ENCODE measurements at regions not wholly inside any gene's neighbourhood (a gene's known extent, or its start where the extent isn't known, plus 50 kb on each side); places are given as distances from the start of the nearest gene placed in this dataset.
"Not testable (repeated sequence)": the region's sequence is repeated elsewhere in the genome, so short reads cannot be mapped to it uniquely, and the experiment has no call there.

DNA sequence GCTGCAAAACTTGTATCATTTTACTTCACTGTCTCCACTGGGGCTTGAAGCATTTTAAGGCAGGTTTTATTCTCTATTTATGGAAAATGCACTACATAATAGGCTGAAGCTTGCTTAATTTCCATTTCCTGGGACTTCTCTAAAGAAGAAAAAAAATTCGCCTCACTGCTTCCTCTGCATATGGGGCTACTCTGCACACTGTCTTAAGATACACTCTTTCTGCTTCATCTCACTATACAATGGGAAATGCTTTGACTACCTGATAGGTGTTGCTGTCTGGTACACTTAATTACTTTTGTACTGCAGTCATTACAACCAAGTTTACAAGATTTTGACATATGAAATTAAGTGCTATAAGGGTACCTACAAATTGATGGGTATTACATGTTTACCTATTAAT is 466.0 kb downstream of the KCNJ18 start:
- Histone ChIP-seq H3K4me3 (ENCODE audit: low read depth in 1 of 3, low read length in 3 of 3) (no peak overlapping the region), H3K27me3 (ENCODE audit: control insufficient read depth in 3 of 3, insufficient read depth in 3 of 3, low read length in 3 of 3) (no peaks in the 10 kb centered on the region), H3K27ac (ENCODE audit: low read depth in 1 of 3, low read length in 2 of 3) (no peak overlapping the region), H3K36me3 (ENCODE audit: control insufficient read depth in 3 of 3, insufficient read depth in 2 of 3, low read depth in 1 of 3, low read length in 3 of 3) (no peaks in the 10 kb centered on the region), H3K9me3 (ENCODE audit: control insufficient read depth in 2 of 2, insufficient read depth in 1 of 2, low read depth in 1 of 2, low read length in 1 of 2) (no peaks in the 10 kb centered on the region), H3K4me1 (ENCODE audit: control insufficient read depth in 3 of 3, insufficient read depth in 2 of 3, low read depth in 1 of 3, low read length in 2 of 3) (no peaks in the 10 kb centered on the region)
- DNase-seq (no peak), FAIRE-seq (peak; percentile 15)
- WGBS, 3 donors: 47 to 52% (median 49%) methylated on average over 1 of the region's 1 CpG

GRCh38 chr17:22161376-22161775 is 469.1 kb downstream of the KCNJ18 start:
- Histone ChIP-seq H3K4me3 (ENCODE audit: low read depth in 1 of 3, low read length in 3 of 3) (no peak overlapping the region), H3K9me3 (ENCODE audit: control insufficient read depth in 2 of 2, insufficient read depth in 1 of 2, low read depth in 1 of 2, low read length in 1 of 2) (no peaks in the 10 kb centered on the region), H3K36me3 (ENCODE audit: control insufficient read depth in 3 of 3, insufficient read depth in 2 of 3, low read depth in 1 of 3, low read length in 3 of 3) (no peaks in the 10 kb centered on the region), H3K27ac (ENCODE audit: low read depth in 1 of 3, low read length in 2 of 3) (no peak overlapping the region), H3K27me3 (ENCODE audit: control insufficient read depth in 3 of 3, insufficient read depth in 3 of 3, low read length in 3 of 3) (no peaks in the 10 kb centered on the region), H3K4me1 (ENCODE audit: control insufficient read depth in 3 of 3, insufficient read depth in 2 of 3, low read depth in 1 of 3, low read length in 2 of 3) (no peaks in the 10 kb centered on the region)
- WGBS, 3 donors: 87 to 90% (median 89%) methylated on average over 7 of the region's 7 CpGs
- DNase-seq: no peak
- no peak for FAIRE-seq

DNA sequence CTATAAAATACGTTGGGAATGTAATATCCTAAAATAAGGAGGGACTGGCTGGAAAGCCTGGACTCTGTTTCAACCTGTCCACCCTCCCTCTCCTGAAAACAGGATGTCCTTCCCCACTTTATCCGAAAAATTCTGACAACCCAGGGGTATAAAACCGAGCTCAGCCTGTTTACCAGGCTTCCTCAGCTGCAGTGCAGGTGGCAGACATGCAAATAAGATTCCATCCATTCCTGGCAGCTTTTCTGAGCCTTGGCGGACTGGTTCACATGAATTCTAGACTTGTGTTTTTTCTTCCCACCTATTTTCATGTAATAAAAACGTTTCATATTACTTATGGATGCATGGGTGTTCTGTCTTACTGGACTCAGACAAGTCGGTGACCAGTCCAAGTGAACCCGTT is 479.3 kb downstream of the KCNJ18 start:
- H3K27me3 ChIP-seq (ENCODE audit: control insufficient read depth in 3 of 3, insufficient read depth in 3 of 3, low read length in 3 of 3): no peaks in the 10 kb centered on the region
- H3K27ac ChIP-seq (ENCODE audit: low read depth in 1 of 3, low read length in 2 of 3): no peak overlapping the region
- H3K36me3 ChIP-seq (ENCODE audit: control insufficient read depth in 3 of 3, insufficient read depth in 2 of 3, low read depth in 1 of 3, low read length in 3 of 3): no peaks in the 10 kb centered on the region
- FAIRE-seq: no peak
- H3K9me3 ChIP-seq (ENCODE audit: control insufficient read depth in 2 of 2, insufficient read depth in 1 of 2, low read depth in 1 of 2, low read length in 1 of 2): peaks cover 1 to 17% of the 10 kb centered on the region in 2 donors
- no peak for DNase-seq
- WGBS, 3 donors: 34 to 39% (median 36%) methylated on average over 7 of the region's 7 CpGs
- no peaks in the 10 kb centered on the region for H3K4me1 ChIP-seq (ENCODE audit: control insufficient read depth in 3 of 3, insufficient read depth in 2 of 3, low read depth in 1 of 3, low read length in 2 of 3)
- H3K4me3 ChIP-seq (ENCODE audit: low read depth in 1 of 3, low read length in 3 of 3): no peak overlapping the region

DNA sequence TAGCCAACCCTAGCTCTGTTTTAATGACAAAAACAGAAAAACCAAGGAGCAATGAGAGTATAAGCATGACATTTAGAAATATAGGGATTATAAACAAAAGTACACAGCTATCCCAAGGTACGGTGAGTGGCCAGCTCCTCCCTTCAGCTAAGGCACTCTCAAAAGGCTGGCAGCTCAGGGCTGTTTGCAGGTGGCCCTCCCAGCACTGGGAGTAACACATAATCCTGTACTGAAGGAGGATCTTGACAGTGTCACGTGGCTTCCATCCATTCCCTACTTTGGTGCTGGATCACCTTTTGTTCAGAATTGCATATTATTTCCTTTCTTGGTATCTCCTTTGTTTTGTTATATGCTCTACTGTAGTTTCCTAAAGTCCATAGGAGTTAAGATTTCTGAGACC is 500.8 kb downstream of the KCNJ18 start:
- H3K27ac ChIP-seq (ENCODE audit: low read depth in 1 of 3, low read length in 2 of 3): no peak overlapping the region
- FAIRE-seq (no peak), DNase-seq (no peak)
- H3K4me1 ChIP-seq (ENCODE audit: control insufficient read depth in 3 of 3, insufficient read depth in 2 of 3, low read depth in 1 of 3, low read length in 2 of 3): no peaks in the 10 kb centered on the region
- no peaks in the 10 kb centered on the region for H3K36me3 ChIP-seq (ENCODE audit: control insufficient read depth in 3 of 3, insufficient read depth in 2 of 3, low read depth in 1 of 3, low read length in 3 of 3)
- WGBS, 3 donors: 57 to 69% (median 61%) methylated on average over 2 of the region's 2 CpGs
- no peak overlapping the region for H3K4me3 ChIP-seq (ENCODE audit: low read depth in 1 of 3, low read length in 3 of 3)
- H3K9me3 ChIP-seq (ENCODE audit: control insufficient read depth in 2 of 2, insufficient read depth in 1 of 2, low read depth in 1 of 2, low read length in 1 of 2): peaks cover 0 to 1% of the 10 kb centered on the region in 2 donors
- no peaks in the 10 kb centered on the region for H3K27me3 ChIP-seq (ENCODE audit: control insufficient read depth in 3 of 3, insufficient read depth in 3 of 3, low read length in 3 of 3)

DNA sequence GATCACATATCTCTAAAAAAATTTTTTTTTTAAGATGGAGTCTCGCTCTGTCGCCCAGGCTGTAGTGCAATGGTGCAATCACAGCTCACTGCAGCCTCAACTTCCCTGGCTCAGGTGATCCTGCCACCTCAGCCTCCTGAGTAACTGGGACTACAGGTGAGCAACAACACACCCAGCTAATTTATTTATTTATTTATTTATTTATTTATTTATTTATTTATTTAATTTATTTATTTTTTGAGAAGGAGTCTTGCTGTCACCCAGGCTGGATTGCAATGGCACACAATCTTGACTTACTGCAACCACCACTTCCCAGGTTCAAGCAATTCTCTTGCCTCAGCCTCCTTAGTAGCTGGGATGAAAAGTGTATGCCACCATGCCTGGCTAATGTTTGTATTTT is 507.9 kb downstream of the KCNJ18 start:
- not testable (repeated sequence) for DNase-seq; H3K27me3 ChIP-seq (ENCODE audit: control insufficient read depth in 3 of 3, insufficient read depth in 3 of 3, low read length in 3 of 3); FAIRE-seq; H3K36me3 ChIP-seq (ENCODE audit: control insufficient read depth in 3 of 3, insufficient read depth in 2 of 3, low read depth in 1 of 3, low read length in 3 of 3); H3K4me1 ChIP-seq (ENCODE audit: control insufficient read depth in 3 of 3, insufficient read depth in 2 of 3, low read depth in 1 of 3, low read length in 2 of 3); H3K27ac ChIP-seq (ENCODE audit: low read depth in 1 of 3, low read length in 2 of 3); H3K4me3 ChIP-seq (ENCODE audit: low read depth in 1 of 3, low read length in 3 of 3)
- 30 to 72% (median 63%) methylated on average over 2 of the region's 2 CpGs for WGBS, 3 donors
- H3K9me3 ChIP-seq (ENCODE audit: control insufficient read depth in 2 of 2, insufficient read depth in 1 of 2, low read depth in 1 of 2, low read length in 1 of 2): peaks cover 0 to 10% of the 10 kb centered on the region in 2 donors

- no peaks in the 10 kb centered on the region for H3K27me3 ChIP-seq (ENCODE audit: control insufficient read depth in 3 of 3, insufficient read depth in 3 of 3, low read length in 3 of 3)
- peaks cover 0 to 10% of the 10 kb centered on the region in 2 donors for H3K9me3 ChIP-seq (ENCODE audit: control insufficient read depth in 2 of 2, insufficient read depth in 1 of 2, low read depth in 1 of 2, low read length in 1 of 2)
- DNase-seq: no peak
- H3K4me3 ChIP-seq (ENCODE audit: low read depth in 1 of 3, low read length in 3 of 3): no peak overlapping the region
- no peak for FAIRE-seq
- no peak overlapping the region for H3K27ac ChIP-seq (ENCODE audit: low read depth in 1 of 3, low read length in 2 of 3)
- H3K36me3 ChIP-seq (ENCODE audit: control insufficient read depth in 3 of 3, insufficient read depth in 2 of 3, low read depth in 1 of 3, low read length in 3 of 3): no peaks in the 10 kb centered on the region
- H3K4me1 ChIP-seq (ENCODE audit: control insufficient read depth in 3 of 3, insufficient read depth in 2 of 3, low read depth in 1 of 3, low read length in 2 of 3): no peaks in the 10 kb centered on the region
- WGBS, 3 donors: 90 to 94% (median 93%) methylated on average over 20 of the region's 20 CpGs
Measured at GRCh38 chr17:22202702-22203101, 510.4 kb downstream of the KCNJ18 start.

GRCh38 chr17:22203208-22203715 is 510.9 kb downstream of the KCNJ18 start:
- no peak for FAIRE-seq
- Histone ChIP-seq H3K27ac (ENCODE audit: low read depth in 1 of 3, low read length in 2 of 3) (no peak overlapping the region), H3K9me3 (ENCODE audit: control insufficient read depth in 2 of 2, insufficient read depth in 1 of 2, low read depth in 1 of 2, low read length in 1 of 2) (peaks cover 0 to 10% of the 10 kb centered on the region in 2 donors), H3K4me1 (ENCODE audit: control insufficient read depth in 3 of 3, insufficient read depth in 2 of 3, low read depth in 1 of 3, low read length in 2 of 3) (no peaks in the 10 kb centered on the region), H3K27me3 (ENCODE audit: control insufficient read depth in 3 of 3, insufficient read depth in 3 of 3, low read length in 3 of 3) (no peaks in the 10 kb centered on the region), H3K4me3 (ENCODE audit: low read depth in 1 of 3, low read length in 3 of 3) (no peak overlapping the region), H3K36me3 (ENCODE audit: control insufficient read depth in 3 of 3, insufficient read depth in 2 of 3, low read depth in 1 of 3, low read length in 3 of 3) (no peaks in the 10 kb centered on the region)
- WGBS, 3 donors: 90 to 94% (median 93%) methylated on average over 29 of the region's 29 CpGs
- DNase-seq: no peak

DNA sequence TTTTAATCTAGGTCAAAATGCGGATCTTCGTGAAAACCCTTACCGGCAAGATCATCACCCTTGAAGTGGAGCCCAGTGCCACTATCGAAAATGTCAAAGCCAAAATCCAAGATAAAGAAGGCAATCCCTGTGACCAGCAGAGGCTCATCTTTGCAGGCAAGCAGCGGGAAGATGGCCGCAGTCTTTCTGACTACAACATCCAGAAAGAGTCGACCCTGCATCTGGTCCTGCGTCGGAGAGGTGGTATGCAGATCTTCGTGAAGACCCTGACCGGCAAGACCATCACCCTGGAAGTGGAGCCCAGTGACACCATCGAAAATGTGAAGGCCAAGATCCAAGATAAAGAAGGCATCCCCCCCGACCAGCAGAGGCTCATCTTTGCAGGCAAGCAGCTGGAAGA is 511.8 kb downstream of the KCNJ18 start:
- not testable (repeated sequence) for H3K27ac ChIP-seq (ENCODE audit: low read depth in 1 of 3, low read length in 2 of 3); H3K9me3 ChIP-seq (ENCODE audit: control insufficient read depth in 2 of 2, insufficient read depth in 1 of 2, low read depth in 1 of 2, low read length in 1 of 2); H3K27me3 ChIP-seq (ENCODE audit: control insufficient read depth in 3 of 3, insufficient read depth in 3 of 3, low read length in 3 of 3); H3K4me1 ChIP-seq (ENCODE audit: control insufficient read depth in 3 of 3, insufficient read depth in 2 of 3, low read depth in 1 of 3, low read length in 2 of 3); H3K36me3 ChIP-seq (ENCODE audit: control insufficient read depth in 3 of 3, insufficient read depth in 2 of 3, low read depth in 1 of 3, low read length in 3 of 3); H3K4me3 ChIP-seq (ENCODE audit: low read depth in 1 of 3, low read length in 3 of 3); DNase-seq; FAIRE-seq
- 80 to 86% (median 85%) methylated on average over 13 of the region's 13 CpGs for WGBS, 3 donors

DNA sequence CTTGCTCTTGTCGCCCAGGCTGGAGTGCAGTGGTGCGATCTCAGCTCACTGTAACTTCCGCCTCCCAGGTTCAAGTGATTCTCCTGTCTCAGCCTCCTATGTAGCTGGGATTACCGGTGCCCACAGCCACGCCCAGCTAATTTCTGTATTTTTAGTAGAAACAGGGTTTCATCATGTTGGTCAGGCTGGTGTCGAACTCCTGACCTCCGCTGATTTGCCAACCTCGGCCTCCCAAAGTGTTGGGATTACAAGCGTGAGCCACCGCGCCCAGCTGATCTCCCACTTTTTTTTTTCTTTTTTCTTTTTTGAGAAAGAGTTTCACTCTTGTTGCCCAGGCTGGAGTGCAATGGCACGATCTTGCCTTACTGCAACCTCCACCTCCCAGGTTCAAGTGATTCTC is 517.9 kb downstream of the KCNJ18 start:
- not testable (repeated sequence) for FAIRE-seq; H3K36me3 ChIP-seq (ENCODE audit: control insufficient read depth in 3 of 3, insufficient read depth in 2 of 3, low read depth in 1 of 3, low read length in 3 of 3); H3K4me3 ChIP-seq (ENCODE audit: low read depth in 1 of 3, low read length in 3 of 3); H3K27me3 ChIP-seq (ENCODE audit: control insufficient read depth in 3 of 3, insufficient read depth in 3 of 3, low read length in 3 of 3); H3K27ac ChIP-seq (ENCODE audit: low read depth in 1 of 3, low read length in 2 of 3); H3K4me1 ChIP-seq (ENCODE audit: control insufficient read depth in 3 of 3, insufficient read depth in 2 of 3, low read depth in 1 of 3, low read length in 2 of 3); H3K9me3 ChIP-seq (ENCODE audit: control insufficient read depth in 2 of 2, insufficient read depth in 1 of 2, low read depth in 1 of 2, low read length in 1 of 2); DNase-seq
- WGBS, 3 donors: 84 to 88% (median 84%) methylated on average over 12 of the region's 12 CpGs
